Caco-2 (cell line): ENCODE measurements at regions not wholly inside any gene's neighbourhood (a gene's known extent, or its start where the extent isn't known, plus 50 kb on each side); places are given as distances from the start of the nearest gene placed in this dataset.

Source experiments
- BruUV-seq: library from RNA; stranded (reverse); fragments of 400-500 nt; replicated peaks from 2 replicates; lab custom pipeline; 2021; lab: Mats Ljungman, UMichigan
- CTCF ChIA-PET: fragments of 300-600 bp; sonication (Branson Sonifier 250); formaldehyde crosslinking; loops from one replicate; lab custom pipeline; 2022; ENCODE audit warnings: antibody characterized with exemption; lab: Charles Lee
- POLR2A ChIA-PET: fragments of 300-600 bp; sonication (Branson Sonifier 250); formaldehyde crosslinking; loops from one replicate; lab custom pipeline; 2022; ENCODE audit warnings: antibody characterized with exemption; lab: Charles Lee
- DNase-seq, 2 experiments: peaks; one replicate each; pipeline versions ENCODE4 v3.0.0 to v3.0.0-alpha.2; 2020 to 2022
- H3K27me3 ChIP-seq: replicated peaks from 2 replicates; pipeline ENCODE4 v1.6.0; 2011; ENCODE audit warnings: low read length; ENCODE audit not compliant: control insufficient read depth, insufficient read depth
- H3K36me3 ChIP-seq: 2 replicates; pipeline ENCODE4 v1.5.1; 2011; ENCODE audit warnings: low read length; ENCODE audit not compliant: control insufficient read depth, insufficient read depth
- H3K4me1 ChIP-seq: fragments of 250-450 bp; sonication (Bioruptor Pico); 2 replicates; pipeline ENCODE4 v1.5.1; 2020; ENCODE audit warnings: mild to moderate bottlenecking
- H3K4me3 ChIP-seq: 2 replicates; pipeline ENCODE4 v1.5.1; 2011; ENCODE audit warnings: low read depth, mild to moderate bottlenecking, control low read depth, low read length
- H3K9me3 ChIP-seq: fragments of 250-450 bp; sonication (Bioruptor Pico); 2 replicates; pipeline ENCODE4 v1.5.1; 2020; ENCODE audit warnings: mild to moderate bottlenecking, moderate library complexity
- H3K27ac Mint-ChIP-seq: one replicate; pipeline ENCODE4 v1.8.0; 2022; ENCODE audit warnings: mixed read lengths; ENCODE audit not compliant: unreplicated experiment
- H3K27me3 Mint-ChIP-seq: one replicate; pipeline ENCODE4 v1.8.0; 2022; ENCODE audit warnings: mixed read lengths; ENCODE audit not compliant: insufficient read depth, unreplicated experiment
- H3K36me3 Mint-ChIP-seq: one replicate; pipeline ENCODE4 v1.8.0; 2022; ENCODE audit warnings: mild to moderate bottlenecking, mixed read lengths; ENCODE audit not compliant: insufficient read depth, unreplicated experiment
- H3K4me1 Mint-ChIP-seq: one replicate; pipeline ENCODE4 v1.8.0; 2022; ENCODE audit warnings: low read depth, mixed read lengths; ENCODE audit not compliant: unreplicated experiment
- H3K4me3 Mint-ChIP-seq: one replicate; pipeline ENCODE4 v1.8.0; 2022; ENCODE audit warnings: mild to moderate bottlenecking, moderate library complexity, mixed read lengths; ENCODE audit not compliant: unreplicated experiment
- H3K9me3 Mint-ChIP-seq: one replicate; pipeline ENCODE4 v1.8.0; 2022; ENCODE audit warnings: mixed read lengths; ENCODE audit not compliant: unreplicated experiment
- CTCF ChIP-seq, 2 experiments: fragments of 200-600 bp in 1 of 2; IDR thresholded peaks; 1 replicate in 1 of 2; 2 replicates in 1 of 2; pipeline versions ENCODE4 v1.5.1 to v1.8.0; 2011 to 2022; ENCODE audit warnings: antibody characterized with exemption in 1 of 2, control low read depth in 1 of 2, inconsistent platforms in 1 of 2, low read depth in 1 of 2, low read length in 1 of 2, mild to moderate bottlenecking in 1 of 2, moderate library complexity in 1 of 2; ENCODE audit not compliant: insufficient read depth in 1 of 2, severe bottlenecking in 1 of 2, unreplicated experiment in 1 of 2
- intact Hi-C: fragments of 100-400 bp; cut with micrococcal nuclease; formaldehyde crosslinking; loops from one replicate; pipeline ENCODE4 v1.10.0; 2022; ENCODE audit not compliant: unreplicated experiment

DNA sequence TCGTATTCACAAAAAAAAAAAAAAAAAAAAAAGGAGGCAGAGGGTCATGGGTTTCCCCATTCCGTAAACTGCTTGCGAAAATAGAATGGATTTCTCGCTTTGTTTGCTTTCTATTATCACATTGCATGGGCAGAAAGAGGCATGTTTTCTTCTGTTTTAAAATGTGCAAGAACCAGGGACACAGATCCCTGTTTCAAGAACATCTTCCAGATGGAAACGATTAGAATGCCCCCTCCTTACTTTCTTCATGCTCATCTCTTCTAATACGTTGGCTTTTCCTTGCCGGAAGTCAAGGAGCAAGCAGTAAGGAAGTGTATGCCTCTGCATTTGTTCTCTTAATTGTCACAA, 51.0 kb upstream of the ZNF516 start:
- DNase-seq = no peak
- Histone ChIP-seq H3K4me1 (no peaks in the 10 kb centered on the region), H3K36me3 (no peaks in the 10 kb centered on the region), H3K9me3 (no peaks in the 10 kb centered on the region), H3K27me3 (no peaks in the 10 kb centered on the region), H3K4me3 (no peak overlapping the region)
- TF ChIP-seq CTCF (IDR thresholded peaks at IDR 0.05; ENCODE audit: insufficient read depth in 1 of 2, low read depth in 1 of 2, low read length in 1 of 2, severe bottlenecking in 1 of 2, unreplicated experiment in 1 of 2) = no peak
- H3K4me3 Mint-ChIP-seq = no peak overlapping the region
- H3K27me3 Mint-ChIP-seq = no peaks in the 10 kb centered on the region
- CTCF ChIA-PET = no interaction called here
- H3K4me1 Mint-ChIP-seq = no peaks in the 10 kb centered on the region
- POLR2A ChIA-PET = no interaction called here
- H3K9me3 Mint-ChIP-seq = no peaks in the 10 kb centered on the region
- intact Hi-C loops = no loop called here
- BruUV-seq = no TSS peak
- H3K27ac Mint-ChIP-seq = no peak overlapping the region
- no peaks in the 10 kb centered on the region for H3K36me3 Mint-ChIP-seq

DNA sequence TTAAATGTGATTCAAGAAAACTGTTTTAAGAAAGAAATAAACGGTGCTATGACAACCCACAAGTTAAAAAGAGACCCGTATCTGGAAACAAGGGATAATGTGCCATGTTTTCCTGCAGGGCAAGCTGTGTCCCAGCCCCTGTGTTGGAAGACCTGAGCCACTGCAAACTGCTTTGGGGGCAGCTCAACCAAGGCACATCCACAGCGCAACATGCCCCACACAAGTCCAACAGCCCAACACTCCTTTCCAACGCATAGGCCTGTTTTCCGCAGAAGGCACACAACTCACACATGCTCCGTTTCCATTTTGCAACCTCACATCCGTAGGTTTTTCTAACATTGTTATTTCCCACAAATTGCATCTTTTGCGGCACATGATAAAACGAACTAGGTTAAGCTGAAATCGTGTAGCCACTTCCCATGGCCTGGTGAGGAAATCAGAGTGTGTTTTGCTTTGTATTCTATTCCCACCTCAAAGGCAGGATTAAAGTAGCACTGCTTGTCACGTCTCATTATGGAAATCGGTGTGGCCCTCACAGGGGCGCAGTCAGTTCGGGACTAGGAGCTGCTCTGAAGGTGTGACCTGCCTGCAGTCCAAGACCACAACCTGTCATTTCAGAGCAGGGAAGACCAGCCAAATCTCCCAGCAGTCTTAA, 50.5 kb upstream of the ZNF516 start:
- CTCF ChIA-PET = interaction anchor here (1.0 kb wide), 1 partner anchor 20 kb away, joined by 3 read pairs; no protein-coding TSS in a partner anchor

More for the DNA sequence above, 50.5 kb upstream of the ZNF516 start:
- Histone ChIP-seq H3K27me3 (no peaks in the 10 kb centered on the region), H3K9me3 (no peaks in the 10 kb centered on the region), H3K36me3 (no peaks in the 10 kb centered on the region), H3K4me3 (no peak overlapping the region), H3K4me1 (no peaks in the 10 kb centered on the region)
- POLR2A ChIA-PET = no interaction called here
- no peak for TF ChIP-seq CTCF (IDR thresholded peaks at IDR 0.05; ENCODE audit: insufficient read depth in 1 of 2, low read depth in 1 of 2, low read length in 1 of 2, severe bottlenecking in 1 of 2, unreplicated experiment in 1 of 2)
- Mint-ChIP-seq H3K4me1 (no peaks in the 10 kb centered on the region), H3K4me3 (no peak overlapping the region), H3K27ac (no peak overlapping the region), H3K9me3 (no peaks in the 10 kb centered on the region), H3K36me3 (no peaks in the 10 kb centered on the region), H3K27me3 (no peaks in the 10 kb centered on the region)
- no peak for DNase-seq
- intact Hi-C loops = no loop called here
- no TSS peak for BruUV-seq
